Gastrocnemius medialis (tissue), 4 donors: ENCODE measurements at regions not wholly inside any gene's neighbourhood (a gene's known extent, or its start where the extent isn't known, plus 50 kb on each side); places are given as distances from the start of the nearest gene placed in this dataset.

Experiments
- POLR2A ChIP-seq, 2 donors: fragments of 450-650 bp; IDR thresholded peaks; one replicate each; pipeline ENCODE4 v1.6.1; 2017; ENCODE audit warnings: antibody characterized with exemption in 2 of 2, mild to moderate bottlenecking in 2 of 2, moderate library complexity in 2 of 2
- TF ChIP-seq, protein P1 (sequence below), 5 experiments: fragments of 450-650 bp in 3 of 5; fragments of 200-600 bp in 2 of 5; sonication (generic) in 2 of 5; IDR thresholded peaks in 4 of 5; conservative IDR thresholded peaks in 1 of 5; 1 replicate in 4 of 5; 2 replicates in 1 of 5; pipeline ENCODE4 v1.5.1; 2016 to 2019; ENCODE audit warnings: antibody characterized with exemption in 5 of 5, mild to moderate bottlenecking in 3 of 5, moderate library complexity in 3 of 5

GRCh38 chr3:81216192-81216591 is 545.3 kb downstream of the GBE1 start:
- TF ChIP-seq, protein P1, sequence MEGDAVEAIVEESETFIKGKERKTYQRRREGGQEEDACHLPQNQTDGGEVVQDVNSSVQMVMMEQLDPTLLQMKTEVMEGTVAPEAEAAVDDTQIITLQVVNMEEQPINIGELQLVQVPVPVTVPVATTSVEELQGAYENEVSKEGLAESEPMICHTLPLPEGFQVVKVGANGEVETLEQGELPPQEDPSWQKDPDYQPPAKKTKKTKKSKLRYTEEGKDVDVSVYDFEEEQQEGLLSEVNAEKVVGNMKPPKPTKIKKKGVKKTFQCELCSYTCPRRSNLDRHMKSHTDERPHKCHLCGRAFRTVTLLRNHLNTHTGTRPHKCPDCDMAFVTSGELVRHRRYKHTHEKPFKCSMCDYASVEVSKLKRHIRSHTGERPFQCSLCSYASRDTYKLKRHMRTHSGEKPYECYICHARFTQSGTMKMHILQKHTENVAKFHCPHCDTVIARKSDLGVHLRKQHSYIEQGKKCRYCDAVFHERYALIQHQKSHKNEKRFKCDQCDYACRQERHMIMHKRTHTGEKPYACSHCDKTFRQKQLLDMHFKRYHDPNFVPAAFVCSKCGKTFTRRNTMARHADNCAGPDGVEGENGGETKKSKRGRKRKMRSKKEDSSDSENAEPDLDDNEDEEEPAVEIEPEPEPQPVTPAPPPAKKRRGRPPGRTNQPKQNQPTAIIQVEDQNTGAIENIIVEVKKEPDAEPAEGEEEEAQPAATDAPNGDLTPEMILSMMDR (IDR thresholded peaks at IDR 0.05 in 4 of 5, conservative IDR thresholded peaks at IDR 0.05 in 1 of 5), result no peak
- no peak for TF ChIP-seq POLR2A (IDR thresholded peaks at IDR 0.05)
